ENCODE measurements at regions not wholly inside any gene's neighbourhood (a gene's known extent, or its start where the extent isn't known, plus 50 kb on each side); places are given as distances from the start of the nearest gene placed in this dataset.

DNA sequence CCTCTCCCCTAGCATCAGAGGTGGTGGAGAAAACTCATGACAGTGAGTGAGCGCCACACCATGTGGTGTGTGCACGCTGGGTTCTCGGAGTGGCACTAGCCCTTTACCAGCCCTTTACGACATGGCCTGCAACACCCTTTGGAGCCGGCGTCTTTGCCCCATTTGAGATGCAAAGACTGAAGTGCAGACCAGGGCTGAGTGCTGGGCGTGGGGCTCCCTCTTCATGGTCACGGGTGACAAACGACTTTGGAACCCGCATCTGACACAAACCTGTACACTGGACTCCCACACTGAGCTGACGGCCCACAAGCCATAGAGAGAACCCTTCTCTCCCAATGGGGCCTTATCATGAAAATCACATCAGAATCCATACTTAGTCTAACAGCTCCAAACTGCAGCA, 76.8 kb upstream of the ALDH1L1 start:
- no peak for TF ChIP-seq ATF1 (CRISPR knock-in tag; IDR thresholded peaks at IDR 0.05)
- no peak for TF ChIP-seq ZNF121 (CRISPR knock-in tag; IDR thresholded peaks at IDR 0.05)
- TF ChIP-seq, protein P1, sequence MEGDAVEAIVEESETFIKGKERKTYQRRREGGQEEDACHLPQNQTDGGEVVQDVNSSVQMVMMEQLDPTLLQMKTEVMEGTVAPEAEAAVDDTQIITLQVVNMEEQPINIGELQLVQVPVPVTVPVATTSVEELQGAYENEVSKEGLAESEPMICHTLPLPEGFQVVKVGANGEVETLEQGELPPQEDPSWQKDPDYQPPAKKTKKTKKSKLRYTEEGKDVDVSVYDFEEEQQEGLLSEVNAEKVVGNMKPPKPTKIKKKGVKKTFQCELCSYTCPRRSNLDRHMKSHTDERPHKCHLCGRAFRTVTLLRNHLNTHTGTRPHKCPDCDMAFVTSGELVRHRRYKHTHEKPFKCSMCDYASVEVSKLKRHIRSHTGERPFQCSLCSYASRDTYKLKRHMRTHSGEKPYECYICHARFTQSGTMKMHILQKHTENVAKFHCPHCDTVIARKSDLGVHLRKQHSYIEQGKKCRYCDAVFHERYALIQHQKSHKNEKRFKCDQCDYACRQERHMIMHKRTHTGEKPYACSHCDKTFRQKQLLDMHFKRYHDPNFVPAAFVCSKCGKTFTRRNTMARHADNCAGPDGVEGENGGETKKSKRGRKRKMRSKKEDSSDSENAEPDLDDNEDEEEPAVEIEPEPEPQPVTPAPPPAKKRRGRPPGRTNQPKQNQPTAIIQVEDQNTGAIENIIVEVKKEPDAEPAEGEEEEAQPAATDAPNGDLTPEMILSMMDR (IDR thresholded peaks at IDR 0.05), result no peak
- no peak for TF ChIP-seq TEAD1 (CRISPR knock-in tag; IDR thresholded peaks at IDR 0.05)
- no peak for TF ChIP-seq JUN (CRISPR knock-in tag; IDR thresholded peaks at IDR 0.05)
- no peak for TF ChIP-seq ZNF232 (CRISPR knock-in tag; IDR thresholded peaks at IDR 0.05)
- TF ChIP-seq ZNF138 (CRISPR knock-in tag; conservative IDR thresholded peaks at IDR 0.05), result no peak
- TF ChIP-seq NR2C2 (CRISPR knock-in tag; IDR thresholded peaks at IDR 0.05), result no peak
- no peak for TF ChIP-seq RELA (CRISPR knock-in tag; IDR thresholded peaks at IDR 0.05; ENCODE audit: borderline replicate concordance)
- TF ChIP-seq FOXJ3 (CRISPR knock-in tag; IDR thresholded peaks at IDR 0.05; ENCODE audit: borderline replicate concordance), result no peak
- no peak for TF ChIP-seq ELF4 (CRISPR knock-in tag; IDR thresholded peaks at IDR 0.05; ENCODE audit: low read depth)
- TF ChIP-seq, protein P2, sequence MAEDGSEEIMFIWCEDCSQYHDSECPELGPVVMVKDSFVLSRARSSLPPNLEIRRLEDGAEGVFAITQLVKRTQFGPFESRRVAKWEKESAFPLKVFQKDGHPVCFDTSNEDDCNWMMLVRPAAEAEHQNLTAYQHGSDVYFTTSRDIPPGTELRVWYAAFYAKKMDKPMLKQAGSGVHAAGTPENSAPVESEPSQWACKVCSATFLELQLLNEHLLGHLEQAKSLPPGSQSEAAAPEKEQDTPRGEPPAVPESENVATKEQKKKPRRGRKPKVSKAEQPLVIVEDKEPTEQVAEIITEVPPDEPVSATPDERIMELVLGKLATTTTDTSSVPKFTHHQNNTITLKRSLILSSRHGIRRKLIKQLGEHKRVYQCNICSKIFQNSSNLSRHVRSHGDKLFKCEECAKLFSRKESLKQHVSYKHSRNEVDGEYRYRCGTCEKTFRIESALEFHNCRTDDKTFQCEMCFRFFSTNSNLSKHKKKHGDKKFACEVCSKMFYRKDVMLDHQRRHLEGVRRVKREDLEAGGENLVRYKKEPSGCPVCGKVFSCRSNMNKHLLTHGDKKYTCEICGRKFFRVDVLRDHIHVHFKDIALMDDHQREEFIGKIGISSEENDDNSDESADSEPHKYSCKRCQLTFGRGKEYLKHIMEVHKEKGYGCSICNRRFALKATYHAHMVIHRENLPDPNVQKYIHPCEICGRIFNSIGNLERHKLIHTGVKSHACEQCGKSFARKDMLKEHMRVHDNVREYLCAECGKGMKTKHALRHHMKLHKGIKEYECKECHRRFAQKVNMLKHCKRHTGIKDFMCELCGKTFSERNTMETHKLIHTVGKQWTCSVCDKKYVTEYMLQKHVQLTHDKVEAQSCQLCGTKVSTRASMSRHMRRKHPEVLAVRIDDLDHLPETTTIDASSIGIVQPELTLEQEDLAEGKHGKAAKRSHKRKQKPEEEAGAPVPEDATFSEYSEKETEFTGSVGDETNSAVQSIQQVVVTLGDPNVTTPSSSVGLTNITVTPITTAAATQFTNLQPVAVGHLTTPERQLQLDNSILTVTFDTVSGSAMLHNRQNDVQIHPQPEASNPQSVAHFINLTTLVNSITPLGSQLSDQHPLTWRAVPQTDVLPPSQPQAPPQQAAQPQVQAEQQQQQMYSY (CRISPR knock-in tag; IDR thresholded peaks at IDR 0.05), result no peak
